HG03439 (cell line): ENCODE measurements at regions not wholly inside any gene's neighbourhood (a gene's known extent, or its start where the extent isn't known, plus 50 kb on each side); places are given as distances from the start of the nearest gene placed in this dataset.
"Not testable (repeated sequence)": the region's sequence is repeated elsewhere in the genome, so short reads cannot be mapped to it uniquely, and the experiment has no call there.

Experiments
- ATAC-seq: cut with Tn5 transposase; IDR thresholded peaks from one replicate; pipeline ENCODE4 v1.9.1; 2021; ENCODE audit warnings: mild to moderate bottlenecking, moderate library complexity; ENCODE audit not compliant: unreplicated experiment

GRCh38 chr13:81929988-81930387, 1589.1 kb upstream of the SPRY2 start:
- ATAC-seq = no peak

- no peak for ATAC-seq
Measured at GRCh38 chr13:81927347-81927746, 1586.4 kb upstream of the SPRY2 start.

GRCh38 chr13:81917810-81918209, 1576.9 kb upstream of the SPRY2 start:
- no peak for ATAC-seq

- ATAC-seq = no peak
Measured at GRCh38 chr13:81916461-81916860, 1575.5 kb upstream of the SPRY2 start.

- ATAC-seq = no peak
Measured at GRCh38 chr13:81907787-81908372, 1567.0 kb upstream of the SPRY2 start.

- ATAC-seq = no peak
Measured at GRCh38 chr13:81888855-81889254, 1547.9 kb upstream of the SPRY2 start.

GRCh38 chr13:81874681-81875661, 1534.0 kb upstream of the SPRY2 start:
- no peak for ATAC-seq

GRCh38 chr13:81874253-81874652, 1533.3 kb upstream of the SPRY2 start:
- no peak for ATAC-seq

- ATAC-seq = no peak
Measured at GRCh38 chr13:81872581-81872980, 1531.7 kb upstream of the SPRY2 start.

GRCh38 chr13:81871751-81872325, 1530.9 kb upstream of the SPRY2 start:
- not testable (repeated sequence) for ATAC-seq

GRCh38 chr13:81848291-81848690, 1507.4 kb upstream of the SPRY2 start:
- ATAC-seq = no peak

- no peak for ATAC-seq
Measured at GRCh38 chr13:81846771-81847170, 1505.8 kb upstream of the SPRY2 start.

- no peak for ATAC-seq
Measured at GRCh38 chr13:81821259-81821658, 1480.3 kb upstream of the SPRY2 start.

- ATAC-seq = no peak
Measured at GRCh38 chr13:81800433-81800832, 1459.5 kb upstream of the SPRY2 start.

GRCh38 chr13:81795710-81796109, 1454.8 kb upstream of the SPRY2 start:
- ATAC-seq = no peak

- ATAC-seq = no peak
Measured at GRCh38 chr13:81791641-81792040, 1450.7 kb upstream of the SPRY2 start.

GRCh38 chr13:81781471-81781870, 1440.5 kb upstream of the SPRY2 start:
- no peak for ATAC-seq

GRCh38 chr13:81779876-81780275, 1439.0 kb upstream of the SPRY2 start:
- no peak for ATAC-seq

GRCh38 chr13:81778350-81778749, 1437.4 kb upstream of the SPRY2 start:
- no peak for ATAC-seq

GRCh38 chr13:81773263-81773662, 1432.3 kb upstream of the SPRY2 start:
- no peak for ATAC-seq

GRCh38 chr13:81771951-81772350, 1431.0 kb upstream of the SPRY2 start:
- no peak for ATAC-seq
